ENCODE measurements at regions not wholly inside any gene's neighbourhood (a gene's known extent, or its start where the extent isn't known, plus 50 kb on each side); places are given as distances from the start of the nearest gene placed in this dataset.

GRCh38 chr12:67496581-67496980, 152.0 kb upstream of the DYRK2 start:
- DNase-seq (ENCODE audit: low read depth in 2 of 2) = no peak

GRCh38 chr12:67498991-67499390, 149.6 kb upstream of the DYRK2 start:
- DNase-seq (ENCODE audit: low read depth in 2 of 2) = no peak

GRCh38 chr12:67501362-67501761, 147.2 kb upstream of the DYRK2 start:
- DNase-seq (ENCODE audit: low read depth in 2 of 2) = no peak

- DNase-seq (ENCODE audit: low read depth in 2 of 2) = no peak
Measured at GRCh38 chr12:67504026-67504425, 144.5 kb upstream of the DYRK2 start.

- no peak for DNase-seq (ENCODE audit: low read depth in 2 of 2)
Measured at GRCh38 chr12:67506739-67507138, 141.8 kb upstream of the DYRK2 start.

- DNase-seq (ENCODE audit: low read depth in 2 of 2) = no peak
Measured at GRCh38 chr12:67508830-67509229, 139.7 kb upstream of the DYRK2 start.

- DNase-seq (ENCODE audit: low read depth in 2 of 2) = no peak
Measured at GRCh38 chr12:67509666-67510386, 138.7 kb upstream of the DYRK2 start.

- DNase-seq (ENCODE audit: low read depth in 2 of 2) = no peak
Measured at GRCh38 chr12:67512061-67512460, 136.5 kb upstream of the DYRK2 start.

- DNase-seq (ENCODE audit: low read depth in 2 of 2) = no peak
Measured at GRCh38 chr12:67514502-67514901, 134.0 kb upstream of the DYRK2 start.

- no peak for DNase-seq (ENCODE audit: low read depth in 2 of 2)
Measured at GRCh38 chr12:67515679-67516340, 132.7 kb upstream of the DYRK2 start.

GRCh38 chr12:67517181-67517887, 131.2 kb upstream of the DYRK2 start:
- no peak for DNase-seq (ENCODE audit: low read depth in 2 of 2)

GRCh38 chr12:67519484-67520433, 128.8 kb upstream of the DYRK2 start:
- no peak for DNase-seq (ENCODE audit: low read depth in 2 of 2)

GRCh38 chr12:67520606-67521005, 127.9 kb upstream of the DYRK2 start:
- DNase-seq (ENCODE audit: low read depth in 2 of 2) = no peak

- no peak for DNase-seq (ENCODE audit: low read depth in 2 of 2)
Measured at GRCh38 chr12:67522222-67522621, 126.3 kb upstream of the DYRK2 start.

GRCh38 chr12:67523538-67523937, 125.0 kb upstream of the DYRK2 start:
- no peak for DNase-seq (ENCODE audit: low read depth in 2 of 2)

GRCh38 chr12:67524861-67525616, 123.5 kb upstream of the DYRK2 start:
- DNase-seq (ENCODE audit: low read depth in 2 of 2) = no peak

- DNase-seq (ENCODE audit: low read depth in 2 of 2) = no peak
Measured at GRCh38 chr12:67525617-67525884, 123.0 kb upstream of the DYRK2 start.

- no peak for DNase-seq (ENCODE audit: low read depth in 2 of 2)
Measured at GRCh38 chr12:67526129-67526528, 122.4 kb upstream of the DYRK2 start.

GRCh38 chr12:67531051-67531450, 117.5 kb upstream of the DYRK2 start:
- DNase-seq (ENCODE audit: low read depth in 2 of 2) = no peak

- DNase-seq (ENCODE audit: low read depth in 2 of 2) = no peak
Measured at GRCh38 chr12:67531501-67531900, 117.0 kb upstream of the DYRK2 start.

- DNase-seq (ENCODE audit: low read depth in 2 of 2) = no peak
Measured at GRCh38 chr12:67533159-67533558, 115.4 kb upstream of the DYRK2 start.

All from activated CD8-positive, alpha-beta memory T cell treated with anti-CD3 and anti-CD28 coated beads for 4 hours (primary cell).